ENCODE measurements at regions not wholly inside any gene's neighbourhood (a gene's known extent, or its start where the extent isn't known, plus 50 kb on each side); places are given as distances from the start of the nearest gene placed in this dataset.

GRCh38 chr6:78489874-78490273 is 377.5 kb upstream of the IRAK1BP1 start:
- POLR2A ChIA-PET, result no interaction called here

GRCh38 chr6:78492351-78493017 is 374.9 kb upstream of the IRAK1BP1 start:
- DNase-seq (ENCODE audit: extremely low spot score), result no peak
- no peak for TF ChIP-seq CTCF (IDR thresholded peaks at IDR 0.05; ENCODE audit: control extremely low read depth, extremely low read depth, low read depth, missing control alignments)
- POLR2A ChIA-PET, result no interaction called here
- CTCF ChIA-PET, result no interaction called here

More at GRCh38 chr6:78489874-78490273, 377.5 kb upstream of the IRAK1BP1 start:
- TF ChIP-seq CTCF (IDR thresholded peaks at IDR 0.05; ENCODE audit: control extremely low read depth, extremely low read depth, low read depth, missing control alignments), result no peak
- no peak for DNase-seq (ENCODE audit: extremely low spot score)
- CTCF ChIA-PET, result interaction anchor here (1.3 kb wide), 1 partner anchor 11 kb away, joined by 3 read pairs; no protein-coding TSS in a partner anchor

- CTCF ChIA-PET, result interaction anchor here (1.2 kb wide), 1 partner anchor 25 kb away, joined by 3 read pairs; no protein-coding TSS in a partner anchor
- POLR2A ChIA-PET, result no interaction called here
- no peak for TF ChIP-seq CTCF (IDR thresholded peaks at IDR 0.05; ENCODE audit: control extremely low read depth, extremely low read depth, low read depth, missing control alignments)
- no peak for DNase-seq (ENCODE audit: extremely low spot score)
Observed at GRCh38 chr6:78500299-78501089, 366.9 kb upstream of the IRAK1BP1 start.

GRCh38 chr6:78502386-78502887 is 364.9 kb upstream of the IRAK1BP1 start:
- CTCF ChIA-PET, result interaction anchor here (1.2 kb wide), 1 partner anchor 9 kb away, joined by 3 read pairs; no protein-coding TSS in a partner anchor
- no peak for DNase-seq (ENCODE audit: extremely low spot score)
- POLR2A ChIA-PET, result no interaction called here
- no peak for TF ChIP-seq CTCF (IDR thresholded peaks at IDR 0.05; ENCODE audit: control extremely low read depth, extremely low read depth, low read depth, missing control alignments)

- CTCF ChIA-PET, result no interaction called here
- POLR2A ChIA-PET, result no interaction called here
- no peak for DNase-seq (ENCODE audit: extremely low spot score)
- TF ChIP-seq CTCF (IDR thresholded peaks at IDR 0.05; ENCODE audit: control extremely low read depth, extremely low read depth, low read depth, missing control alignments), result no peak
Observed at GRCh38 chr6:78505178-78505577, 362.2 kb upstream of the IRAK1BP1 start.

GRCh38 chr6:78511009-78511408 is 356.3 kb upstream of the IRAK1BP1 start:
- DNase-seq (ENCODE audit: extremely low spot score), result no peak
- ChIA-PET POLR2A (no interaction called here), CTCF (interaction anchor here (1.2 kb wide), 1 partner anchor 9 kb away, joined by 3 read pairs; no protein-coding TSS in a partner anchor)
- no peak for TF ChIP-seq CTCF (IDR thresholded peaks at IDR 0.05; ENCODE audit: control extremely low read depth, extremely low read depth, low read depth, missing control alignments)
